WI38 (cell line): ENCODE measurements at regions not wholly inside any gene's neighbourhood (a gene's known extent, or its start where the extent isn't known, plus 50 kb on each side); places are given as distances from the start of the nearest gene placed in this dataset.
"Not testable (repeated sequence)": the region's sequence is repeated elsewhere in the genome, so short reads cannot be mapped to it uniquely, and the experiment has no call there.

Experiments used
- H3K4me3 ChIP-seq: 2 replicates; pipeline ENCODE4 v1.5.1; 2011; ENCODE audit warnings: low read depth, mild to moderate bottlenecking, control low read depth, low read length
- CTCF ChIP-seq: IDR thresholded peaks from 2 replicates; pipeline ENCODE4 v1.5.1; 2012; ENCODE audit warnings: low read depth, mild to moderate bottlenecking, control low read depth, low read length

GRCh38 chr2:196293751-196294515 is 122.6 kb upstream of the STK17B start:
- TF ChIP-seq CTCF, result no peak
- no peak overlapping the region for H3K4me3 ChIP-seq

GRCh38 chr2:196294516-196294909 is 123.1 kb upstream of the STK17B start:
- no peak overlapping the region for H3K4me3 ChIP-seq
- no peak for TF ChIP-seq CTCF

DNA sequence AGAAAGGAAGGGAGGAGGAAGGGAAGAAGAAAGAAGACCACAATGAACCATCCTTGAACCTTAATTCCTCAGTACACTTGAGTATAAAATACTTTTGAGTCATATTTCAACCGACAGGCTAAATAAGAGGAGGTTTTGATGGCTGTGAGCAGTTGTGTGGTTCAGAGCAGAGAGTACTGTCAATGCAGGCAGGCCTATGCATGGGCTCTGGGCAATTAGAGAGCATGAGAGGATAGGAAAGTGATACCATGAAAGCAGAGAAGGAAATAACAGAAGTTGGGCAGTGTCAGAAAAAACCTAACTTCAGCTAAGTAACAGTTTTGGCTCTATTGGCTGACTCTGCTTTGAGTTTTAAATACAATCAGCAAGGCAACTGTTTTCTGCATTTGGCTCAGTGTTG is 123.6 kb upstream of the STK17B start:
- no peak overlapping the region for H3K4me3 ChIP-seq
- TF ChIP-seq CTCF, result no peak

GRCh38 chr2:196298106-196298723 is 126.8 kb upstream of the STK17B start:
- H3K4me3 ChIP-seq, result not testable (repeated sequence)

- no peak overlapping the region for H3K4me3 ChIP-seq
- TF ChIP-seq CTCF, result no peak
These were observed 136.5 kb upstream of the STK17B start for GRCh38 chr2:196307775-196308305.

DNA sequence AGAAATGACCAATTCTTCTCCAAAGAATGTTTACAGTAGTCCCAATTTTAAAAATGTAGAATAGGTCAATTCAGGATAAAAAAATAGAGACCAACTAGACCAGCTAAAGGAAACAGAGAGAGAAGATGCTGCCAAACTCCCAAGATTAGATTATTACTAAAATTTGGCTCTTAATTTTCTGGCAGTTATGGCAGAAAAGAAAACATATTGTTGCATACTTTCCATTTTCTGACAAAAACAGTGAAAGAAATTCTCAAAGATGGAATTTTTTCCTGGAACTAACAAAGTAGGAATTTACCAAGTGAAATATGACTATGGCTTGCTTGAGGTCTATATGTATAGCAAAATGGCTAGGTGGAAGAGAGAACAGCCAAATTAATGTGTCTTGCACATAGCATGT is 138.3 kb upstream of the STK17B start:
- no peak overlapping the region for H3K4me3 ChIP-seq
- no peak for TF ChIP-seq CTCF

GRCh38 chr2:196314157-196314556 is 142.8 kb upstream of the STK17B start:
- no peak for TF ChIP-seq CTCF
- no peak overlapping the region for H3K4me3 ChIP-seq

GRCh38 chr2:196314780-196315179 is 143.4 kb upstream of the STK17B start:
- no peak overlapping the region for H3K4me3 ChIP-seq
- TF ChIP-seq CTCF, result no peak
